ENCODE measurements at regions not wholly inside any gene's neighbourhood (a gene's known extent, or its start where the extent isn't known, plus 50 kb on each side); places are given as distances from the start of the nearest gene placed in this dataset.
A peak's percentile ranks its signal among the peaks of the same experiment; 100 is the strongest.

GRCh38 chr4:136112116-136112515, 1420.2 kb downstream of the PCDH18 start:
- intact Hi-C loops (cut with micrococcal nuclease; ENCODE audit: unreplicated experiment): no loop called here
- no TSS peak for BruUV-seq (replicated peaks)
- DNase-seq (ENCODE audit: low spot score): no peak

GRCh38 chr4:136106753-136107152, 1425.5 kb downstream of the PCDH18 start:
- TF ChIP-seq EZH2 (IDR thresholded peaks at IDR 0.05; ENCODE audit: borderline replicate concordance, low read depth, low read length, poor library complexity, severe bottlenecking) (no peak), CTCF (conservative IDR thresholded peaks at IDR 0.05; ENCODE audit: low read depth, low read length) (no peak)
- POLR2A ChIA-PET (ENCODE audit: low non-redundant PET): no interaction called here
- intact Hi-C loops (cut with micrococcal nuclease; ENCODE audit: unreplicated experiment): no loop called here

More at GRCh38 chr4:136112116-136112515, 1420.2 kb downstream of the PCDH18 start:
- Histone ChIP-seq H3K27ac (ENCODE audit: low read depth, low read length, poor library complexity, severe bottlenecking) (no peak overlapping the region), H3K36me3 (ENCODE audit: insufficient read depth, low read length, poor library complexity, severe bottlenecking) (no peaks in the 10 kb centered on the region), H3K27me3 (replicated peaks; ENCODE audit: insufficient read depth, low read depth, low read length, poor library complexity) (no peaks in the 10 kb centered on the region), H3K4me3 (ENCODE audit: low read depth, low read length, poor library complexity, severe bottlenecking) (no peak overlapping the region), H3K9me3 (ENCODE audit: low read depth, low read length, poor library complexity, severe bottlenecking) (no peaks in the 10 kb centered on the region), H3K4me1 (ENCODE audit: insufficient read depth, low read length, poor library complexity, severe bottlenecking) (no peaks in the 10 kb centered on the region)
- ChIA-PET POLR2A (ENCODE audit: low non-redundant PET) (no interaction called here), CTCF (no interaction called here)
- TF ChIP-seq CTCF (conservative IDR thresholded peaks at IDR 0.05; ENCODE audit: low read depth, low read length) (no peak), EZH2 (IDR thresholded peaks at IDR 0.05; ENCODE audit: borderline replicate concordance, low read depth, low read length, poor library complexity, severe bottlenecking) (no peak)

GRCh38 chr4:136103616-136104015, 1428.7 kb downstream of the PCDH18 start:
- intact Hi-C loops (cut with micrococcal nuclease; ENCODE audit: unreplicated experiment): no loop called here
- no TSS peak for BruUV-seq (replicated peaks)
- H3K4me1 ChIP-seq (ENCODE audit: insufficient read depth, low read length, poor library complexity, severe bottlenecking): peaks cover 8% of the 10 kb centered on the region
- POLR2A ChIA-PET (ENCODE audit: low non-redundant PET): no interaction called here
- no peaks in the 10 kb centered on the region for H3K36me3 ChIP-seq (ENCODE audit: insufficient read depth, low read length, poor library complexity, severe bottlenecking)
- no peak overlapping the region for H3K27ac ChIP-seq (ENCODE audit: low read depth, low read length, poor library complexity, severe bottlenecking)
- TF ChIP-seq CTCF (conservative IDR thresholded peaks at IDR 0.05; ENCODE audit: low read depth, low read length) (no peak), EZH2 (IDR thresholded peaks at IDR 0.05; ENCODE audit: borderline replicate concordance, low read depth, low read length, poor library complexity, severe bottlenecking) (no peak)
- peak; percentile 59 for DNase-seq (ENCODE audit: low spot score)
- H3K9me3 ChIP-seq (ENCODE audit: low read depth, low read length, poor library complexity, severe bottlenecking): no peaks in the 10 kb centered on the region
- CTCF ChIA-PET: no interaction called here
- no peaks in the 10 kb centered on the region for H3K27me3 ChIP-seq (replicated peaks; ENCODE audit: insufficient read depth, low read depth, low read length, poor library complexity)
- no peak overlapping the region for H3K4me3 ChIP-seq (ENCODE audit: low read depth, low read length, poor library complexity, severe bottlenecking)

More at GRCh38 chr4:136106753-136107152, 1425.5 kb downstream of the PCDH18 start:
- no peaks in the 10 kb centered on the region for H3K36me3 ChIP-seq (ENCODE audit: insufficient read depth, low read length, poor library complexity, severe bottlenecking)
- no peak overlapping the region for H3K4me3 ChIP-seq (ENCODE audit: low read depth, low read length, poor library complexity, severe bottlenecking)
- peaks cover 8% of the 10 kb centered on the region for H3K4me1 ChIP-seq (ENCODE audit: insufficient read depth, low read length, poor library complexity, severe bottlenecking)
- H3K27me3 ChIP-seq (replicated peaks; ENCODE audit: insufficient read depth, low read depth, low read length, poor library complexity): no peaks in the 10 kb centered on the region
- H3K9me3 ChIP-seq (ENCODE audit: low read depth, low read length, poor library complexity, severe bottlenecking): no peaks in the 10 kb centered on the region
- H3K27ac ChIP-seq (ENCODE audit: low read depth, low read length, poor library complexity, severe bottlenecking): no peak overlapping the region
- CTCF ChIA-PET: no interaction called here
- BruUV-seq (replicated peaks): no TSS peak
- DNase-seq (ENCODE audit: low spot score): peak; percentile 51

Measured in A673 (cell line).